ENCODE measurements at regions not wholly inside any gene's neighbourhood (a gene's known extent, or its start where the extent isn't known, plus 50 kb on each side); places are given as distances from the start of the nearest gene placed in this dataset.
"Not testable (repeated sequence)": the region's sequence is repeated elsewhere in the genome, so short reads cannot be mapped to it uniquely, and the experiment has no call there.

DNA sequence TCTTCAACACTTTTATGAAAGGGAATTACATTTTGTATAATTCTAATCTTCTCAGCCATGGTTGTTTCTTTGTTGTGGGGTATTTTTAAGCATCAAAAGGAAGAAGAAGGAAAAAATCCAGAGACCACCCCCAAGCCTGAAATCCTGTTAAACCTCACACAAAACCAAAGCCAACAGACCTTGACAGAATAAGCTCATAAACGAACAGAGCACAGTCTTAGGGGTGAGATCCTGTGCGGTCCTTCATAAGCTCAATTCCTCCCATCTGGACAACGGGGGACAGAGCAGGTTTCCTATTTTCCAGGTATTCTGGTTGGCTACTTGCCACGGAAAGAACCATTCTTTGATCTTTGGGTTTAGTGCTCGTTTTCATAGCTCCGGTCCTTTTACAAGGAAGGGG, 151.3 kb upstream of the SULF2 start:
- DNase-seq, result no peak

DNA sequence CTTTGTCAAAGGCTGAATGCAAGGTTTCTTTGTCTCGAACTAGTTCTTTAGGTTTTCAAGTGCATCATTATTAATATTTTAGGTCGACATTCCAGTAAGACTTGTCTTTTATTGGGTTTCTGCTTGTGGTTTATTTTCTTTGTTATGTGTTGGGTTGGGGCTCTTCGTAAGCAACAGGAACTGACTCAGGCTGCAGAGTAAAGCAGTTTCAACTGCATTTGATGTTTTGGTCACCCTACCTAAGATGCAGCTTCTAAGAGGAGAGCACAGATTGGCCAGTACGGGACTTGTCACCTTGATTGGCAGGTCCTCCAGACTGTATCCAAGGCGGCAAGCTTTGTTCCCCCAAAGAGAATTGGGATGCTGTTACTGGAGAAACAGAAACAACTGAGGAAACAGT, 149.5 kb upstream of the SULF2 start:
- no peak for DNase-seq

DNA sequence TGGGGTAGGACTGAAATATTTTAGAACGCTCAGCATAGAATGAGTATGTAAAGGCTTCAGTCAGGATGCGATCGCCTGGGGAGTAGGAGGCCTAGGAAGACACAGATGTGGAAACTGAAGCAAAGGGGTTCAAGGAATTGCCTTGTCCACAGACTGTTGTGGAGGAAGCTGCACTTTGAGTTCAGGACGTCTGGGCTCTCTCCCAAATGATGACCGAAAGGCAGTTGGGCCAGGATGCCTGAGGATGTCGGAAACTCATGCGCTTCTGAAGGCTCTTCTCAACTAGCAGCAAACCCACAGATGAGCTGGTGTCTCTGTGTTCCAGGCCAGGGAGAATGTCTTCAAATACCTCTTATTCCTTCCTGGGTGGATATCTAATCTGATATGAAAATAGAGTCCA, 146.2 kb upstream of the SULF2 start:
- no peak for DNase-seq

DNA sequence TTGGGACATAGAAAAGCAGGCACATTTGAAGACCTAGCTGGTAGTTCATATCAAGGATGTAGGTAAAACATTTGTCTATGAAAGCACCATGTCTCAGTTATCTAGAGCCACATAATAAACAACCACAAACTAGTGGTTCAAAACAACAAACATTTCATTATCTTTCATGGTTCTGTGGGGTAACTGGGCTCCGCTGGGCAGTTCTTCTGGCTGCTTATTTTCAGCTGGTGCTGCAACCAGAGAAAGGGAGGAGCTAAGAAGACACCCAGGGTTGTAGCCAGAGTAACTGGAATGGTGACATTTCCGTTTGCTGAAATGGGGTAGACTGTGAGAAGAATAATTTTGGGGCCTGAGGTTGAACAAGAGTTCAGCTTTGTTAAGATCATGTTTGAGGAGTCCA, 145.7 kb upstream of the SULF2 start:
- no peak for DNase-seq

DNA sequence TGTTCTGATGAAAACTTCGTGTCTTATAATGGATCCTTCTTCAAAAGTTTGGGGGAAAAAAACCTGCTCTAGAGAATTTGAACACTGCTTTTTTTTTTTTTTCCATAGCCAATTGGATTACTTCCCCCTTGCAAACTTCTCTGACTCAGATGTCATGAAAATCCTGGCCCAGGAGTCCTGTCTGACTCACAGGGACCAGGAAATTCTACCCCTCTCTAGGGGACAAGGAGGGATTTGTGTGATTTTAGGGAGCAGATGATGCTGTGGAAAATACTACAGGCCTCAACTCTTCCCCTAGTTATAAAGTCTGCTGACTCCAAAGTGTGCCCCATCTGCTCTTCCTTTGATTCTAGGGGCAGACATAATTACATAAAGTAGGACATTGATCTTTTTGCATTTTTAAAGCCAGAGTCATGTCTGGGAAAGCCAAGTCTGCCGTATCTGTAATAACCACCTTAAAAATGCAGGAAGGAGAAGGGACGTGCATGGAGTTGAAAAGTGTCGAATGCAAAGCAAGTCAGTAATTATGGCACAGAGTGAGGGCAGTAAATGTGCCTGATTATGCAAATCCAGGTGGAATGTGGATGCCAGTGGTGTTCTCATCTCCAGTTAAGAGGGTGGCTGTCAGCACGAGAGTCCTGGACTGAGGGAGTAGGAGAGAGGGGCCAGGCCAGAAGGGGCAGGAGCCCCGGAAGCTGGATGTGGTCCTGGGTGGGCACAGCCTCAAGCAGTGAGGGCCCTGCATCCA, 144.3 kb upstream of the SULF2 start:
- DNase-seq, result no peak

DNA sequence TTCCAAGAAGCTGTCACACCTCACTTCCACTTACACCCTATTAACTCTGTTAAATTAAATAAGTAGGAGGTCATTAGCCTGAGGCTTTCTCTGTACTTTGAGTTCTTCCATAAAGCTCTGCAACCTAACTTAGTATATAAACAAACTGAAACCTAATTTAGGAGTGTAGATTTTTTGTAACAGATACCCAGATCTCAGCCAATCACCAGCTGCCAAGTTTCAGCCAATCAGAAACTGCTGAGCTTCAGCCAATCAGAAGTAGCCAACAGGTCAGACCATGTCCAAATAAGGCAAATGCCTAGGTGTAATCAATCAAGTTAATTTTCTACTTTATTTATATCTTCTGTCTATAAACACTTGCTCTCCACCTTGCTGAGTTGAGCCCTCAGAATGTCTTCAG, 142.7 kb upstream of the SULF2 start:
- DNase-seq, result no peak

DNA sequence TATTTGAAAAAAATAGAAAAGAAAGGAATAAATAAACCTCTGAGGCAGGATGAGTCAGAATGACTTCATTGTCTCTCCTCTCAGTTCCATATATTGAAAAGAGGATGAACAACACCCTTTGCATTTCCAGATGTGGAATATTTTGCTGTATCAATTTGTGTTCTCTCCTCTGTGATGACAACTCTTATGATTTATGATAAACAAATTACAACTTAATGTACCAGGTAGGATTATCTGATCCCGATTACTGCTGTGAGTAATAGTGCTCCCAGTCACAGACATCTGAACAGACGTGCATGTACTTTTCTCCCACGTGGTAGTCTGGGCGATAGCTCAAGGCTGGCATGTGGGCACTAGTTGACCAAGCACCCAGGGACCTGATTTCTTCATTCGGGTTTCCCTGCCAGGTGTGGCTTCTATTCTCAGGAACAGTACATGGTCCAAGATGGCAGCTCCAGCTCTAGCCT, 142.1 kb upstream of the SULF2 start:
- no peak for DNase-seq

DNA sequence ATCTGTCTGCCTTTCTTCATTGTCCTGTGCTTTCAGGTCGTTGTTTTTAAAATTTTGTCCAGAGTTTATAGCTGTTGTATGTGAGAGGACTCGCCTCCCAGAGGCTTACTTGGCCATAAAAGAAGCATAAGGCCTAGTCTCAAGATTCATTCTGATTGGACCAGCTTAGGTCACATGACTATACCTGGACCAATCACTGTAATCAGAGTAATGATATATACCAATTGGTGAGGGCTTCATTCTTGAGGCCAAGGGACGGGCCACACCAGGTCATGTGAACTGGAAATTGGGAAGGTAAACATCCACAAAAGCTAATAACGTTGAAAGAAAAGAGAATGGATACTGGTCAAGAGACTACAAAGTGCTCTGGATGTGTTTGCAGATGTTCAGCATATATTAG, 141.4 kb upstream of the SULF2 start:
- no peak for DNase-seq

DNA sequence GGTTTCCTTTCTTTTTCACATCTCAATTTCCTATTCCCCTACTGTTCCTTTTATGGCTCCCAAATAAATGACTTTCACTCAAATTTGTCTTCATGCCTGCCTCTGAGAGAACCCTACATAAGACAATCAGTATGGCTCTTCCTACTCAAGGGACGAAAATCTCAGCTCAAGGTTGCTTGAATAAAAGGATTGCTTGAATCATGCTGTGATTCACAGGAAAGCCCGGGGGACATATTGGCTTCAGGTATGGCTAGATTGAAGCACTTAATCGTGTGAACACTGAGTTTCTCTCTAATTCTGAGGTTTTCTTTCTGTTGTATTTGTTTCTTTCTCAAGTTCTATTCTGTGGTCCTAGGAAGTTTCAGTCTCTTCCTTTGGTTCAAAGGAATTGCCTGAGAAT, 140.3 kb upstream of the SULF2 start:
- DNase-seq, result no peak

DNA sequence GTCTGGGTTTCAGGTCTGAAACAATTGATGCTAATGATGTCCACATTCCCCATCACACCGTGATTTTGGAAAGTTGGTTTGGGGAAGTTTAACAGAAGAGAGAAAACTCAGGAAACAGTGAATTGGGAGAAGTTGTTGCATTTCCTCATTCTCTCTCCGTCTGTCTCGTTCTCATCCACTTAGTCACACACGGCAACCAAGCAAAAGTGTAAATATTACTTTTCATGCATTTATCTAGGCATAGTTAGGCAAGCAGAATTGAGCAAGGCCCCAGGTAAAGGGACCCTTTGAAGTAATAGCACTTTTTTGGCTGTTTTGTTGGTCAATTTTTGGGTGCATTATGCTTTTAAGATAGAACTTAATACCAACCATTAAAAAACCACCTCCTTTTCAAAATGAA, 137.0 kb upstream of the SULF2 start:
- no peak for DNase-seq

DNA sequence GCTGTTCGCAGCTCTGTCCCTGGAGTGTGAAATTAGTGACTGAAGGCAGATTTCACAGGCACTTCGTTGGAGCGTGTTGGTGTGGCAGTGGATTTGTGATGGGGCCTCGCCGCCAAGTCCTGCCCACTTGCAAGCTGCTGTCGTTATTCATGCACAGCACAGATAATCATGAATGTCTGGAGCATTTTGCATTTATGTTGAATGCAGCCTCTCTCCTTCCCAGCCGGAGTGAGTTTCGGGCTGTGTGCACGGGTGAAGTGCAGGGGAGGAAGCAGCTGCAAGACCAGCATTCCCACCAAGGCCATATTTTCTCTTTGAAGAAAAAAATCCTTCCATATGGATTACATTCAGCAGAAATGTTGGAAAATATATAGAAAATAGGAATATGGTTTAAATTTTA, 136.5 kb upstream of the SULF2 start:
- not testable (repeated sequence) for DNase-seq

DNA sequence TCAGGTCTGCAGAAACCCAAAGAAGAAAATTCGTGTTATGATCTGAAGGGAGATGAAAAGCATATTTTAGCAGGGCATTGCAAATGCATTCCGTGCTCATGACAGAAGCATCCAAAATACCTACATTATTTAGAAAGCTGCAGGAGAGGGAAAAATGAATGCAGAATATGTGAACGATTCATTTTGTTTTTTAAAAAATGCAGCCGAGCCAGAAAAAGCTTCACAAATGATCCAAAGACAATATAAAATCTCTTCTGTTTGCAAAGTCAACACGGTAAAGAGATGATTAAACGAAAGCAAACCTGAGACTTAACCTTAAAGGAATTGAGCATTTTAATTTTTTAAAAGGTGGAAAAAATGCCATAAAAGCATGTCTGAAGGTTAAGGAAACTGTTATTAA, 136.1 kb upstream of the SULF2 start:
- no peak for DNase-seq

DNA sequence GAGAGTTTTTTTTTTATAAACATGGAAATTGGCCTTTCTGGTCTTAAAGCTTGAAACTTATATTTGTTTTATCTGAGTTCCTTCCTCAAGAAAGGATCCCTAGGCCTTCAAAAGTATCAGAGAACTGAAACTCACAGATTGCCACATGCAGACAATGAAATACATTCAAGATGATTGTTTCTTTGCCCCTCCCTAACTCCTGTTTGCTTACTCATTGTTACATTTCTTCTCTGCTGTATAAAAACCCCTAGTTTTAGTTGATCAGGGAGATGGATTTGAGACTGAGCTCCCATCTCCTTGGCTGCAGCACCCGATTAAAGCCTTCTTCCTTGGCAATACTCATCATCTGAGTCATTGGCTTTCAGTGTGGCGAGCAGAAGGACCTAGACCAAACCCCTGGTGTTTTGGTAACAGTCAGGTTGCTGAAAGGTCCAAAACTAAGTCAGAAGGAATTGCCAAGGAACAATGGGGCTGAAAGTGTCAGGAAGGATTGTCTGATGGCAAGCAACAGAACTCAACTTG, 132.3 kb upstream of the SULF2 start:
- DNase-seq, result no peak

DNA sequence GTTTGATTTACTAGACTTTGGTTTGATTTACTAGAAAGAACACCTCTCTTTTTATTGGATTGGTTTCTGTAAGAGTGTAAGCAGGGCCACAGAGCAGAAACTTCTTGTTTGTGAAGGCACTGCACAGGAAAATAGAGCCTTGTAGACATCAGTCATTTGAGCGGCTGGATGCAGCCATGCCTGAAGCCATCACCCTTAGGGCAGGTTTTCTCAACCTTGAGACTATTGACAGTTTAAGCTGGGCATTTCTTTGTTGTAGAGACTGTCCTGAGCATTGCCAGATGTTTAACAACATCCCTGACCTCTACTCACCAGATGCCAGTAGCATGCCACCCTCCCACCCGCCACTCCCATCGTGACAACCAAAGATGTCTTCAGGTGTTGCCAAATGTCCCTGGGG, 130.2 kb upstream of the SULF2 start:
- no peak for DNase-seq

DNA sequence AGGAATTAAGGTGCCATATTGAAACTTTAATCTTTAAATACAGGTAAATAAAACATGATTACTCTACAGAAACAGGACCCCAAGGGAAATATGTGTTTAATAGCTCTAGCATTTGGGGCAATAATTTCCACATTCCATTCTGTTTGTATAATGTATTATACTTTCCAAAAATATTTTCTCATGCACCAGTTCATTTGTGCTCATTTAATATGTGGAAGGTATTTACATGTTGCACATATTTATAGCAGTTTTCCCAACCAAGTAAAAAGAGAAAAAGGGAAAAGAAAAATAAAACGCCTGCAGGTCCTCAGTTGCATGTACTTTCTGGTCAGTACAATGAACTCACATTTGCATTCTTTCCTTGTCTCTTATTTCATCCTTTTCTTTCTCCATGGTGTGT, 129.5 kb upstream of the SULF2 start:
- no peak for DNase-seq

DNA sequence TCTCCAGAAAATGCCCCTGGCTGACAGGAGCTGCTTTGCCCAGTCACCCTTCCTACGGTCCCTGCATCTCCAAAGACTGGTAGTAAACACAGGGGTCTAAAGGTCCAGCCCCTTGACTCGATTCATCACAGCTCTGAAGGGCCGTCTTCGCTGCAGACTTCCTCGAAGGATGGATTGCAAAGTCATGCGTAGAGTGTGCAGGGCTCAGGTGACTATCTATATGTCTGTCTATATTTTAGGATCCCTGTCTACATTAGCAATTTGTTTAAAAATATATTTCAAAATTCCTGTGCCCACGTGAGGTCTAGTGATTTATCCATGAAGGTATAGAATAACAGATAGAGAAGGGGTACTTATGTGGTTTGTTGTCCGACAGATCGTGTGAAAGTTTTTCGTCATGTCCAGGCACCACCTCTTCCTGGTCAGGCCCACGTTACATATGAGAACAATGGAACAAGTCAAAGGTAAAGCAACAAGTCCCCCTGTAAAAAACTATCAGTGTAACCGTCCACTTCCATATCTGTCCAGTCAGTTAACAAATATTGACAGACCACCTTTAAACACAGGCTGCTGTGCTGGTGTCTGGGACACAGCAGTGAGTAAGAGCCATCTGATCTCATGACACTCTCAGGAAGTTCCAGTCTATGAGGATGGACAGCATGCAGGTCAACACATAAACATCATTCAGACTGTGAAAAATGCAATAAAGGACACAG, 127.7 kb upstream of the SULF2 start:
- DNase-seq, result not testable (repeated sequence)

DNA sequence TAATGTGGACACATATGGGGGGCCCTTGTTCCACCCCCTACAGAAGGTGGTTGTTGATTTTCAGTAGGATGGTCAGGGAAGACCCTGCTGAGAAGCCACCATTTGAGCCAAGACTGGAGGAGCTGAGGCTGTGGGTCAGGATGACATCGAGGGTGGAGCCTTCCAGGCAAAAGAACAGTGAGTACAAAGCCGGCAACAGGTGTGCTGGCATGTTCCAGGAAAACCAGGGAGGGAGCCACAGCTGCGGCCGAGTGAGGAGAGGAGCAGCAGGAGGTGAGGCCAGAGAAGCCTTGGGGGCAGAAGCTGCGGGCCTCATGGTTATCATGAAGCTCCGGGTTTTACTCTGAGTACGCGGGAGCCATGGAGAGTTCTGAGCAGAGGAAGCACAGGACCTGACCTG, 126.9 kb upstream of the SULF2 start:
- not testable (repeated sequence) for DNase-seq

DNA sequence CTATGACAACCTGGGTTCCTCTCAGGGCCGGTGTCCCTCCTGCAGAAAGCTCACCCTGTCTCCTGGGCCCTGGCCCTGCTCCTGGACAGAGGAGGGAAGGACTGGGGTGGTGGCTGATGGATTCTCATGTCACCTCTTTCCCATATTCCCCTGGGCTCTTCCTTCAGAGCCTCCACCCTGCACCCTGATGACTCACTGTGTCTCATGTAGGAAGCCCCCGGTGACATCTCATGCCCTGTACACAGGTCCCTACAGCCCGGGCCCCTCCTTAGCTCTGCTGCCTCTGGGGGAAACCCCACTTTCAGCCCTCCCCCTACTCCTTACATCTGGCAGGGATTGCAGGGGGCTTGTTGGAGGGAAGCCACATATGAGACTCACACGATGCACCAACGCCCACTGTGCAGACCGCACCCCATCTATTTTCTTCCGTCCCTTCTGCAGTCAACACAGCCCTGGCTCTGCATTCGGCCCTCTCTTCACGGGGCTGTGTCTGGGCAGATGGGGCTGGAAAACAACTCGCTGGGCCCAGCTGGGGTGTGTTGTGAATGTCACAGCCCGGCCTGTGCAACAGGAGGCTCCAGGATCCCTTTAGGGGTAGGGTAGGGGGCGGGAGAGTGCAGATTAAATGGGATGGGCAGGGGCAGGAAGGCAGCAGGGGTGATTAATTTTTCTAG, 124.6 kb upstream of the SULF2 start:
- DNase-seq, result not testable (repeated sequence)

DNA sequence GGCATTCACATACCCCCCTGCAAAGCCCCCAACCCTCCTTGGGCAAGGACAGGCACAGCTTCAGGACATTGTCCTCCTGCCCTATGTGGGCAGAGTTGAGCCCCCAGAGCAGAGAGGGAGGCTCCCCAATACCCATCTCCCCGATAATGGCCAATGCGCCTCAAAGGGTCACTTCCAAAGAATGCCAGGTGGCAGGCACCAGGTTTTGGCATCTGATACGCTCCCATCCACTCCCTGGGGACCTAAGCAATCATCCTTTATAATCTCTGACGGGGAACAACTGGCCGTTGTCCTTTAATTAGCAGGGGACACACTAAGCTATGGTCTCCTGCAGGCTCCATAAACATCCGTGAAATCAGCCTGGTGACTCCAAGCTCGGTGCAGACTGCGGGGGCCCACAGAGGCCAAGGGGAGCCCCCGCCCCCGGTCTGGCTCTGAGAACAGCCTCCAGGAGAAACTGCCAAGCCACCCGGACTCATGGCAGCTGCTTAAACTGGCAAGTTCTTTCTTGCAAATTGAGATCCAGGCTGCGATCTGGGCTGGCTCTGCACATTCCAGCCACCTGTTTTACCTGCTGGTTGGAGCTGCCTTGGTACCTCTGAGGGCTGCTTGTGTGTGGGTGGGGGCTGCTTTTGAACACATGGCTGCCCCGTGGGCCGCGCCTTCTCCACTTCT, 123.2 kb upstream of the SULF2 start:
- not testable (repeated sequence) for DNase-seq

DNA sequence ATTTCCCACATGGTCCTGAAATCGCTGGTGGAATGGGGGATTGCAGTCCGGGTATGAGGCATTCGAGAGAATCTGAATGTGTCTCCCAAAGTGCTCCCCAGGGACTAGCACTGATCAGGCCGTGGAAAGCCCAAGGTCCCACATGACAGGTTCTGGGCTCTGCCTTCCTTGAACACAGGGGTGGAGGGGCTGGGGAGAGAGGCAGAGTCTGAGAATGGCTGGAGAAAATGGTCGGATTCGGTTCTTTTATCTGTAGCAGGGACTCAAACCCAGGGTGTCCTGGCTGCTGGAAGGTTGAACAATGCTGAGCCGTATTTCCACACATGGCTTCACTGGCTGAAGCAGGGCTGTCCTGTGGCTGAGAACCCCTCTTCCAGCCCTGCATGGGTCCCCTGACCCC, 122.7 kb upstream of the SULF2 start:
- DNase-seq, result not testable (repeated sequence)

DNA sequence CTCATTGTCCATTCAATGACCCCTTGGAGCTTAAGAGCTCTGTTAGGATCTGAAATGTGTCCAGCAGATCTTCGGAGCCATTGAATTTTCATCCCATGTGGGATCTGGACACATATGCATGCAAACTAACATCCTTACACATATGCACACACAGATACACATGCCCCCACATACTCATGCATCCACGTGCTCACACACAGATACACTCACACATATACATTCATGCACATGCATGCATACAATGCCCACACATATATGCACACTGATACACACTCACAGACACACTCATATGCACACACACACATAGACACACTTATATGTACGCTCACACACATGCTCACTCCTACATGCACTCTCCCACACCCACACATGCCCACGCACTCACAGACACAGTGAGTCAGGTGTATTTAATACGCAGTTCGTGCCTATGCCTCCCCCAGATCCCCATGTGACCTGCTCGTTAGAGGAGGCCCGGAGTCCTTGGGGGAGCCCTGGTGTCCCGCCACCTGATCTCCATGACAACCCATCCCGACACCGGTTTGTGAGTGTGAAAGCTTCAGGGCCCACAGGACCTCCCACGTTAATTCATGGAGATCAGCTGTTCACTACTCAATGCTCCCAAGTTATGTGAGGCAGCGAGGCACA, 121.9 kb upstream of the SULF2 start:
- DNase-seq, result no peak

DNA sequence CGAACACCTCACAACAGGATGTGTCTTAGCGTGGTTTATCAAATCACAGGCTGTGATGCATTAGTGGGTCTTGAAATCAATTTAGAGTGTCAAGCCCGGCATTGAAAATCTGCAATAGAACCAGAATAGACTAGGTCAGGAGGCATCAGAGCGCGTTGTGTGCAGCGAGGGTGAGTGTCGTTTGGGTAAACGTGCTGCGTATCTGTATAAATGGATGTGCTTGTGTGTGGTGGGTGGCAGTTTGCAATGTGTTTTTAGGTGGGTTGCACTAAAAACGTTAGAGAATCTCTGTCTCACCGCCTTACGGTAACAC, 121.0 kb upstream of the SULF2 start:
- DNase-seq, result no peak
